MM.1S (cell line): ENCODE measurements at regions not wholly inside any gene's neighbourhood (a gene's known extent, or its start where the extent isn't known, plus 50 kb on each side); places are given as distances from the start of the nearest gene placed in this dataset.
"Not testable (repeated sequence)": the region's sequence is repeated elsewhere in the genome, so short reads cannot be mapped to it uniquely, and the experiment has no call there.

ENCODE experiments used
- DNase-seq: peaks from one replicate; pipeline ENCODE4 v3.0.0-alpha.2; 2015
- H2AFZ ChIP-seq: fragments of 300-600 bp; sonication (generic); 2 replicates; pipeline ENCODE4 v1.6.0; 2016; ENCODE audit warnings: antibody characterized with exemption, low read length
- H3F3A ChIP-seq: fragments of 300-600 bp; sonication (generic); 2 replicates; pipeline ENCODE4 v1.6.1; 2016; ENCODE audit warnings: mild to moderate bottlenecking, antibody characterized with exemption, low read length, moderate library complexity, mixed read lengths; ENCODE audit not compliant: insufficient read depth
- H3K27ac ChIP-seq: fragments of 300-600 bp; sonication (generic); 2 replicates; pipeline ENCODE4 v1.5.1; 2016; ENCODE audit warnings: mild to moderate bottlenecking, low read length
- H3K27me3 ChIP-seq: fragments of 300-600 bp; sonication (generic); replicated peaks from 2 replicates; pipeline ENCODE4 v1.6.0; 2016; ENCODE audit warnings: low read length; ENCODE audit not compliant: insufficient read depth
- H3K36me3 ChIP-seq: fragments of 300-600 bp; sonication (generic); replicated peaks from 2 replicates; pipeline ENCODE4 v1.6.1; 2016; ENCODE audit warnings: mild to moderate bottlenecking, low read length, mixed read lengths; ENCODE audit not compliant: insufficient read depth
- H3K4me1 ChIP-seq: fragments of 300-600 bp; sonication (generic); 2 replicates; pipeline ENCODE4 v1.6.1; 2016; ENCODE audit warnings: low read length, mixed read lengths
- H3K4me2 ChIP-seq: fragments of 300-600 bp; sonication (generic); 2 replicates; pipeline ENCODE4 v1.6.0; 2016; ENCODE audit warnings: low read depth, low read length
- H3K4me3 ChIP-seq: fragments of 300-600 bp; sonication (generic); 2 replicates; pipeline ENCODE4 v1.5.1; 2016; ENCODE audit warnings: low read length, mixed read lengths
- H3K79me2 ChIP-seq: fragments of 300-600 bp; sonication (generic); 2 replicates; pipeline ENCODE4 v1.6.1; 2016; ENCODE audit warnings: mixed run types, low read length, mixed read lengths
- H3K9ac ChIP-seq: fragments of 300-600 bp; sonication (generic); 2 replicates; pipeline ENCODE4 v1.6.1; 2016; ENCODE audit warnings: low read length, mixed read lengths
- H3K9me2 ChIP-seq: fragments of 300-600 bp; sonication (generic); replicated peaks from 2 replicates; pipeline ENCODE4 v1.6.1; 2016; ENCODE audit warnings: mild to moderate bottlenecking, low read length, mixed read lengths; ENCODE audit not compliant: insufficient read depth
- H3K9me3 ChIP-seq: fragments of 300-600 bp; sonication (generic); replicated peaks from 2 replicates; pipeline ENCODE4 v1.6.1; 2016; ENCODE audit warnings: mild to moderate bottlenecking, low read length, mixed read lengths; ENCODE audit not compliant: insufficient read depth
- H4K20me1 ChIP-seq: fragments of 300-600 bp; sonication (generic); 2 replicates; pipeline ENCODE4 v1.6.1; 2016; ENCODE audit warnings: mild to moderate bottlenecking, low read length, moderate library complexity, mixed read lengths; ENCODE audit not compliant: insufficient read depth
- TF ChIP-seq, protein P1 (sequence below): fragments of 300-600 bp; sonication (generic); IDR thresholded peaks from 2 replicates; pipeline ENCODE4 v1.5.1; 2016; ENCODE audit warnings: antibody characterized with exemption, low read length, mixed read lengths

DNA sequence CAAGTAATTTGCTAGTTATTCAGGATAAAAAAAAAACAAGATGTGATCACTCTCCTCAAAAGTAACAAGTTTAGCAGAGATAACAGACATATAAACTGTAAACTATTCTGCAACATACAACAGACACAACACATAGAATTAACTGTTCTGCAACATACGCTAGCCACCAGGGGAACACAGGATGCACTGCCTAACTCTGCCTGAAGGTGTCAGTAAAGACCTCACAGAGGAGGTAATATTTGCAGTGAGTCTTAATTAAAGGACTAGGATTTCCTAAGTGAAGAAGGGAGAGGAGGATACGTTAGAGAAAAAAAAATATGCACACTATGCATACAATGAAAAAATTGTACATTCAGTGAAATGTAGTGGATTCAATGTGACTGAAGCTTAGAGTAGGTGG, 129.6 kb downstream of the NBPF8 start:
- not testable (repeated sequence) for H4K20me1 ChIP-seq, H3K79me2 ChIP-seq, H3K9ac ChIP-seq, H3K4me1 ChIP-seq, H3K4me2 ChIP-seq, H3K27ac ChIP-seq, H2AFZ ChIP-seq, H3K9me3 ChIP-seq, H3K9me2 ChIP-seq, H3K36me3 ChIP-seq, H3F3A ChIP-seq, DNase-seq, H3K4me3 ChIP-seq, H3K27me3 ChIP-seq
- TF ChIP-seq, protein P1, sequence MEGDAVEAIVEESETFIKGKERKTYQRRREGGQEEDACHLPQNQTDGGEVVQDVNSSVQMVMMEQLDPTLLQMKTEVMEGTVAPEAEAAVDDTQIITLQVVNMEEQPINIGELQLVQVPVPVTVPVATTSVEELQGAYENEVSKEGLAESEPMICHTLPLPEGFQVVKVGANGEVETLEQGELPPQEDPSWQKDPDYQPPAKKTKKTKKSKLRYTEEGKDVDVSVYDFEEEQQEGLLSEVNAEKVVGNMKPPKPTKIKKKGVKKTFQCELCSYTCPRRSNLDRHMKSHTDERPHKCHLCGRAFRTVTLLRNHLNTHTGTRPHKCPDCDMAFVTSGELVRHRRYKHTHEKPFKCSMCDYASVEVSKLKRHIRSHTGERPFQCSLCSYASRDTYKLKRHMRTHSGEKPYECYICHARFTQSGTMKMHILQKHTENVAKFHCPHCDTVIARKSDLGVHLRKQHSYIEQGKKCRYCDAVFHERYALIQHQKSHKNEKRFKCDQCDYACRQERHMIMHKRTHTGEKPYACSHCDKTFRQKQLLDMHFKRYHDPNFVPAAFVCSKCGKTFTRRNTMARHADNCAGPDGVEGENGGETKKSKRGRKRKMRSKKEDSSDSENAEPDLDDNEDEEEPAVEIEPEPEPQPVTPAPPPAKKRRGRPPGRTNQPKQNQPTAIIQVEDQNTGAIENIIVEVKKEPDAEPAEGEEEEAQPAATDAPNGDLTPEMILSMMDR, result peak; percentile 12; the same call in 1 of the 2 replicates

DNA sequence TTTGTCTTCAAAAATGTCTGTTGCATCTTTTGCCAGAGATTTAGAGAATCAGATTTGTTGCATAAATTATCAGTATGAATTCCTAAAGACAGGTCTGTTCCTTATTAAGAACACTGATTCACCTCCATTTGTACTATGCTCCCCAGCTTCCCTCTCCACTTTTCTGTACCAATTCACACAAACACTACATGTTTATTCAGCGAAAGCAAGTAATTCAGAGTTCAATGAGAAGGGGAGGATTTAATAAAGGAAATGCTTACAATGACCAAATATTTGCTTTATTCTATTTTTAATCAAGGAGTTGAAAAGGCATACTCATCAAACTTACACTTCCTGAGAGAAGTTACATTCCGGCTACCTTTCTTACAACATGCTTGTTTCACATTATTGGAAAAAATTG, 135.5 kb downstream of the NBPF8 start:
- DNase-seq, H3K36me3 ChIP-seq, H3K4me3 ChIP-seq, H3K4me2 ChIP-seq, H3K79me2 ChIP-seq, H3K9me3 ChIP-seq, H3K4me1 ChIP-seq, H3K9ac ChIP-seq, H4K20me1 ChIP-seq, H3F3A ChIP-seq, H3K27ac ChIP-seq, H3K9me2 ChIP-seq, H2AFZ ChIP-seq, H3K27me3 ChIP-seq: not testable (repeated sequence)

DNA sequence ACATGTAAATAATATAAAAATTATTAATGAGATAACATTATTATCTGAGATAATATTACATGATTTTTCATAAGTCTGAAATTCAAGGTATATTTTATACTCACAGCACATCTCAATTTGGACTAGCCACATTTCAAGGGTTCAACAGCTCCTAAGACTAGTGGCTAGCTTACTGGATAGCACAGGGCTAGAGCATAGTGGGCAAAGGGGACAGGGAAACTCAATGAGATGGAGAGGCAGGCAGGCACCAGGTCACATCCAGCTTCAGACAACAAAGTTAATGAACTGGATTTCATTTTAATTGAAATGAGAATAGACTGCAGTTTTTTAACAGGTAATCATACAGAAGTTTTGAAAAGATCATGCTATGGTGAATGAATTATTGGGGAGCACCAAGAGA, 137.4 kb downstream of the NBPF8 start:
- DNase-seq, H4K20me1 ChIP-seq, H3K27ac ChIP-seq, H3K79me2 ChIP-seq, H2AFZ ChIP-seq, H3K9me2 ChIP-seq, H3K27me3 ChIP-seq, H3K9me3 ChIP-seq, H3K4me3 ChIP-seq, H3K4me1 ChIP-seq, H3K36me3 ChIP-seq, H3K4me2 ChIP-seq, H3K9ac ChIP-seq, H3F3A ChIP-seq: not testable (repeated sequence)

DNA sequence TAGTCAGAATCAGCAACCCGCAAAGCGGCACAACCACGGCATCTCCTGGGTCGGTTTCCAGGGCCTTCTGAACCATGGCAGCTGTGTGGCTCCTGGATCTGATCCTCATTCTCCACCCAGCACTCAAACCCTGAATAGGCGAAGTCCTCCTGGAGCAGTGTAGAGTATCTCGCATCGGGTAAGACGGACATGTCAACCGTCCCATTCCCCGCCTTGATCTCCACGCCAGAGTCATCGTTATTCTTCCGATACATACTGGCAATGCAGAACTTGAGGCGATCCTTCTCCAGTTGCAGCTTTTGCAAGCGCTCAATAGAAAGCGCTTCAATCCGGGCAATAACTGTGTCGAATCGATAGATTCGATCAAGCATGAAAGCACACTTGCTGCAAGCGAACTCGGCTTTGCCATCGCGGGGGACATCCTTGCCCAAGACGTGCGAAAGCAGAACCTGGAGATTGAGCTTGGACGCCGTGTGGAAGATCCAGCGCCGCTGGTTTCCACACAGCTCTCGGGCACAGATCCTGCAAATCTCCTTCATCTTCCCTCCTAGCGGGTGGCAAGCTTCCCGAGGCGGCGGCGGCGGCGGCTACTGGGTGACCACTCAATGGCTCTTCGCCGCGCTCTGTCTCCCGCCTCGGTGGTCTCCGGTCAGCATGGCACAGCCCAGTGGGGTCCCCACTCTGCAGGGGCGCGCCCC, 142.9 kb downstream of the NBPF8 start:
- not testable (repeated sequence) for H3F3A ChIP-seq, H4K20me1 ChIP-seq, H3K9ac ChIP-seq, H3K9me3 ChIP-seq, H3K4me2 ChIP-seq, H3K4me1 ChIP-seq, H3K27me3 ChIP-seq, H3K36me3 ChIP-seq, H2AFZ ChIP-seq, H3K9me2 ChIP-seq, DNase-seq, H3K27ac ChIP-seq, H3K4me3 ChIP-seq, H3K79me2 ChIP-seq

DNA sequence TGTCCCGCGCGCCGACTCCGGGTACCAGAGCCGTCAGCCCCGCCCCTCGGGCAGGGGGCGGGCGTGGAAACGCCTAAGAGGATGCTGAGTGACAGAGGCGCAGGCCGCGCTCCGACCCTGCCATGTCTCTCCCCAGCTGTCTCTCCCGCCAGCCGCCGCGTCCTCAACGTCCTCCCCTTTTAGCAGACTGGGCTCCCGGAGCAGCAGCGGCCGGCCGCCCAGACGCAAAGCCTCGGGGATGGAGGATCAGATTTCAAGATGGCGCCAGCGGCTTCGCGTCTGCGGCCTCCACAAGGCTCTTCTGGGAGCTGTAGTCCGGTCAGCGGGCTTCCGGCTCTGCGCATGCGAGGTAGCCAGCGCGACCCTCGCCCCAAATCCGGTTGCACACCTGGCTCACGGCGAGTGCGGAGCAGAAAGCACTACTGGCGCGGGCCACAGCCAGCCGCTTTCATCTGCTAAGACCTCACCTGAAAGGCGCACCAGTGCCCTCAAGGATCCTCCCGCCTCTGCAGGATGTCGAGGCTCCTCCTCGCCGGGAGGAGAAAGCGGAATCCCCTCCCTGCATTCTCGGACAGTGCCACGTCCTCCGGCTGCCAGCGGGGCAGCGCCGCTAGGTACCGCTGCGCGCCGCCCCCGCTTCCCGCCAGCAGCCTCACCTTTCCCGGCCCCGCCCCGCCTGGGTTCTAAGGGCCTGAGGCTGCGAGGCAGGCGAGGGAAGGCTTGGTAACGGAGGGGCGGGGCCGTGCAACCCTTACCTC, 143.6 kb downstream of the NBPF8 start:
- H3K4me1 ChIP-seq, H3K27me3 ChIP-seq, H3K4me3 ChIP-seq, H3K36me3 ChIP-seq, H2AFZ ChIP-seq, H3K9ac ChIP-seq, H3K9me3 ChIP-seq, H3K27ac ChIP-seq, H3F3A ChIP-seq, H3K79me2 ChIP-seq, H4K20me1 ChIP-seq, H3K9me2 ChIP-seq, H3K4me2 ChIP-seq: not testable (repeated sequence)
- peak; percentile 64 for DNase-seq

DNA sequence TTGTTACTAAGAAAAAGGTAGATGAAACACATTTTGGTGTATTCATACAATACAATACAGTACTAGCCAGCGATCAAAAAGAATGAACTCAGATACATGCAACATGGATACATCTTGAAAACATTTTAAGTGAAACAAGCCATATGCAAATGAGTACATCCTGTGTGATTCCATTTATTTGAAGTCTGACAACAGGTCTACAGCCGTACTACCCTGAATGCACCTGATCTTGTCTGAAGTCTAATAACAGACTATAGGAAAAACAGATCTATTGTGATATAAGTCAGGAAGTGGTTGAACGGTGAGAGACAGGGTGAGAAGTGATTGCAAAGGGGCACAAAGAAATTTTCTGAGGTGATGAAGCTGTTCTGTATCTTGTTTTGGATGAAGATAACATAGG, 146.9 kb downstream of the NBPF8 start:
- DNase-seq, result peak; percentile 37
- not testable (repeated sequence) for H3K4me2 ChIP-seq, H3F3A ChIP-seq, H3K4me3 ChIP-seq, H3K27ac ChIP-seq, H2AFZ ChIP-seq, H3K9ac ChIP-seq, H3K36me3 ChIP-seq, H3K9me2 ChIP-seq, H4K20me1 ChIP-seq, H3K27me3 ChIP-seq, H3K79me2 ChIP-seq, H3K4me1 ChIP-seq, H3K9me3 ChIP-seq

DNA sequence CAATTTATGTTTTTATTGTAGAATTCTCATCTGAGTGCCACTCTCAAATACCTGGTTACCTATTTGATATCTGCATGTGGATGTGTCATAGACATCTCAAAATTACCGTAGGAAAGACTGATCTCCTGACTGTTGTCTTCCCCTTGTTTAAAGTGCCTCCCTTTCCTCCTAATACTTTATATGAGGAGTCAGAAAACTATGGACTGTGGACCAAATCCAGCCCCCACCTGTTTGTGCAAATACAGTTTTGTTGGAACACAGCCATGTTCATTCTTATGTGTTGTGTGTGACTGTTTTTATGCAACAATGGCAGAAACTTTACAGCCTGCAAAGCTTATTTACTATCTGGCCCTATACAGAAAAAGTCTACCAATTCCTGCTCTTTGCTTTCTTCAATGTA, 150.6 kb downstream of the NBPF8 start:
- H3F3A ChIP-seq, H3K27me3 ChIP-seq, H3K4me3 ChIP-seq, H3K79me2 ChIP-seq, H3K9me2 ChIP-seq, H3K4me1 ChIP-seq, H2AFZ ChIP-seq, DNase-seq, H3K4me2 ChIP-seq, H3K9ac ChIP-seq, H4K20me1 ChIP-seq, H3K9me3 ChIP-seq, H3K27ac ChIP-seq, H3K36me3 ChIP-seq: not testable (repeated sequence)
